ENCODE measurements at regions not wholly inside any gene's neighbourhood (a gene's known extent, or its start where the extent isn't known, plus 50 kb on each side); places are given as distances from the start of the nearest gene placed in this dataset.
"Not testable (repeated sequence)": the region's sequence is repeated elsewhere in the genome, so short reads cannot be mapped to it uniquely, and the experiment has no call there.

GRCh38 chr12:105477873-105478272 is 147.4 kb downstream of the C12orf75 start:
- 46 to 50% methylated on average over 6 of the region's 6 CpGs for WGBS, 2 donors
- ATAC-seq (ENCODE audit: low FRiP score in 2 of 2) = no peak

GRCh38 chr12:105478788-105479187 is 148.3 kb downstream of the C12orf75 start:
- not testable (repeated sequence) for ATAC-seq (ENCODE audit: low FRiP score in 2 of 2); H3K27ac ChIP-seq; H3K4me3 ChIP-seq; H3K36me3 ChIP-seq; H3K9me3 ChIP-seq; DNase-seq; H3K27me3 ChIP-seq
- WGBS, 2 donors = 79 to 90% methylated on average over 8 of the region's 9 CpGs
- H3K4me1 ChIP-seq = peaks cover 0 to 12% (median 2%) of the 10 kb centered on the region in 4 donors

More at GRCh38 chr12:105477873-105478272, 147.4 kb downstream of the C12orf75 start:
- no peak for TF ChIP-seq POLR2A (IDR thresholded peaks at IDR 0.05)
- H3K4me1 ChIP-seq = peaks cover 0 to 4% (median 2%) of the 10 kb centered on the region in 4 donors
- H3K27me3 ChIP-seq = no peaks in the 10 kb centered on the region
- H3K9me3 ChIP-seq = no peaks in the 10 kb centered on the region
- H3K27ac ChIP-seq = no peak overlapping the region
- no peak for DNase-seq
- H3K4me3 ChIP-seq = no peak overlapping the region
- no peaks in the 10 kb centered on the region for H3K36me3 ChIP-seq

- Histone ChIP-seq H3K4me1 (peaks cover 0 to 16% (median 2%) of the 10 kb centered on the region in 4 donors), H3K4me3 (no peak overlapping the region), H3K27ac (no peak overlapping the region), H3K9me3 (no peaks in the 10 kb centered on the region), H3K27me3 (no peaks in the 10 kb centered on the region), H3K36me3 (no peaks in the 10 kb centered on the region)
- DNase-seq (no peak), ATAC-seq (ENCODE audit: low FRiP score in 2 of 2) (no peak)
- 79 to 83% methylated on average over 1 of the region's 1 CpG for WGBS, 2 donors
- no peak for TF ChIP-seq EP300 (IDR thresholded peaks at IDR 0.05)
- TF ChIP-seq POLR2A (IDR thresholded peaks at IDR 0.05) = no peak
- TF ChIP-seq CTCF (IDR thresholded peaks at IDR 0.05) = no peak
- TF ChIP-seq POLR2AphosphoS5 (IDR thresholded peaks at IDR 0.05) = no peak
Measured at GRCh38 chr12:105479710-105480109, 149.2 kb downstream of the C12orf75 start.

GRCh38 chr12:105480162-105480561 is 149.7 kb downstream of the C12orf75 start:
- Histone ChIP-seq H3K27me3 (no peaks in the 10 kb centered on the region), H3K27ac (no peak overlapping the region), H3K4me3 (no peak overlapping the region), H3K36me3 (no peaks in the 10 kb centered on the region), H3K9me3 (no peaks in the 10 kb centered on the region), H3K4me1 (peaks cover 0 to 16% (median 4%) of the 10 kb centered on the region in 4 donors)
- no peak for DNase-seq
- TF ChIP-seq CTCF (IDR thresholded peaks at IDR 0.05) = no peak
- ATAC-seq (ENCODE audit: low FRiP score in 2 of 2) = no peak
- WGBS, 2 donors = 58 to 73% methylated on average over 2 of the region's 2 CpGs

- no peaks in the 10 kb centered on the region for H3K27me3 ChIP-seq
- whole genome bisulfite sequencing, 2 donors = 91 to 95% methylated on average over 8 of the region's 8 CpGs
Measured at GRCh38 chr12:105481392-105482300, 151.2 kb downstream of the C12orf75 start.

GRCh38 chr12:105482951-105483350 is 152.5 kb downstream of the C12orf75 start:
- no peak overlapping the region for H3K4me3 ChIP-seq
- ATAC-seq (ENCODE audit: low FRiP score in 2 of 2) = no peak
- no peak overlapping the region for H3K27ac ChIP-seq
- no peaks in the 10 kb centered on the region for H3K27me3 ChIP-seq
- DNase-seq = no peak
- peaks cover 0 to 18% (median 6%) of the 10 kb centered on the region in 4 donors for H3K4me1 ChIP-seq
- H3K36me3 ChIP-seq = no peaks in the 10 kb centered on the region
- 73 to 87% methylated on average over 1 of the region's 1 CpG for WGBS, 2 donors
- no peaks in the 10 kb centered on the region for H3K9me3 ChIP-seq
- TF ChIP-seq POLR2A (IDR thresholded peaks at IDR 0.05) (no peak), POLR2AphosphoS5 (IDR thresholded peaks at IDR 0.05) (no peak), CTCF (IDR thresholded peaks at IDR 0.05) (no peak), EP300 (IDR thresholded peaks at IDR 0.05) (no peak)

More at GRCh38 chr12:105481392-105482300, 151.2 kb downstream of the C12orf75 start:
- Histone ChIP-seq H3K4me1 (peaks cover 0 to 20% (median 6%) of the 10 kb centered on the region in 4 donors), H3K9me3 (no peaks in the 10 kb centered on the region), H3K36me3 (no peaks in the 10 kb centered on the region), H3K4me3 (no peak overlapping the region), H3K27ac (no peak overlapping the region)
- TF ChIP-seq POLR2A (IDR thresholded peaks at IDR 0.05) = no peak
- no peak for TF ChIP-seq EP300 (IDR thresholded peaks at IDR 0.05)
- no peak for TF ChIP-seq POLR2AphosphoS5 (IDR thresholded peaks at IDR 0.05)
- DNase-seq (no peak), ATAC-seq (ENCODE audit: low FRiP score in 2 of 2) (no peak)

Measured in upper lobe of left lung (tissue), 6 donors.